ENCODE measurements at regions not wholly inside any gene's neighbourhood (a gene's known extent, or its start where the extent isn't known, plus 50 kb on each side); places are given as distances from the start of the nearest gene placed in this dataset.

- TF ChIP-seq EZH2 (IDR thresholded peaks at IDR 0.05) (no peak), POLR2AphosphoS5 (IDR thresholded peaks at IDR 0.05; ENCODE audit: borderline replicate concordance, low read depth, low read length) (no peak), FOXP2 (optimal IDR thresholded peaks at IDR 0.05; ENCODE audit: control extremely low read depth, extremely low read length, insufficient read depth) (no peak)
Measured at GRCh38 chr9:118532592-118532991, 828.4 kb downstream of the TLR4 start.

Measured in SK-N-MC (cell line).